Endothelial cell of umbilical vein (primary cell): ENCODE measurements at regions not wholly inside any gene's neighbourhood (a gene's known extent, or its start where the extent isn't known, plus 50 kb on each side); places are given as distances from the start of the nearest gene placed in this dataset.

Source experiments
- BruUV-seq: library from RNA; stranded (reverse); fragments of 400-500 nt; replicated peaks from 2 replicates; lab custom pipeline; 2021; lab: Mats Ljungman, UMichigan
- CTCF ChIA-PET: fragments of 300-600, 350-600 bp; sonication (Branson Sonifier 250); formaldehyde crosslinking; loops from one replicate; lab custom pipeline; 2021; ENCODE audit warnings: antibody characterized with exemption, inconsistent platforms; lab: Charles Lee
- POLR2A ChIA-PET: fragments of 300-600, 350-600 bp; sonication (Branson Sonifier 250); formaldehyde crosslinking; loops from one replicate; lab custom pipeline; 2021; ENCODE audit warnings: antibody characterized with exemption, inconsistent platforms; lab: Charles Lee
- DNase-seq: peaks from one replicate; pipeline ENCODE4 v3.0.0-alpha.2; 2011; ENCODE audit warnings: low read depth, low spot score
- FAIRE-seq: peaks from 2 replicates; lab custom pipeline; 2011; peaks lifted over from hg19 to GRCh38; lab: Jason Lieb, UNC
- H2AFZ ChIP-seq: 2 replicates; pipeline ENCODE4 v1.6.0; 2012; ENCODE audit warnings: low read depth, low read length, control low read depth, inconsistent platforms
- H3K27ac ChIP-seq: 2 replicates; pipeline ENCODE4 v1.5.1; 2011; ENCODE audit warnings: low read depth, mild to moderate bottlenecking, control low read depth, low read length, moderate library complexity; ENCODE audit not compliant: insufficient read depth
- H3K27me3 ChIP-seq, 2 experiments: 2 replicates each; pipeline versions ENCODE4 v1.6.0 to v1.6.1; 2011; ENCODE audit warnings: low read length in 2 of 2, mixed read lengths in 1 of 2; ENCODE audit not compliant: control insufficient read depth in 2 of 2, insufficient read depth in 2 of 2
- H3K36me3 ChIP-seq, 2 experiments: 2 replicates in 1 of 2; 3 replicates in 1 of 2; pipeline ENCODE4 v1.5.1; 2011; ENCODE audit warnings: low read length in 2 of 2, mild to moderate bottlenecking in 1 of 2, moderate library complexity in 1 of 2; ENCODE audit not compliant: control insufficient read depth in 2 of 2, insufficient read depth in 2 of 2; ENCODE audit errors: extremely low read depth in 1 of 2
- H3K4me1 ChIP-seq: 3 replicates; pipeline ENCODE4 v1.5.1; 2011; ENCODE audit warnings: mild to moderate bottlenecking, low read length; ENCODE audit not compliant: control insufficient read depth, insufficient read depth; ENCODE audit errors: extremely low read depth
- H3K4me2 ChIP-seq: 2 replicates; pipeline ENCODE4 v1.6.1; 2011; ENCODE audit warnings: low read length, control low read depth, mixed read lengths; ENCODE audit not compliant: insufficient read depth
- H3K4me3 ChIP-seq, 3 experiments: fragments of 200-600 bp in 1 of 3; sonication (generic), shearing (Covaris generic) in 1 of 3; replicated peaks in 1 of 3; 2 replicates each; pipeline ENCODE4 v1.5.1; 2011 to 2016; ENCODE audit warnings: control low read depth in 3 of 3, low read length in 3 of 3, mild to moderate bottlenecking in 2 of 3, inconsistent platforms in 1 of 3, low read depth in 1 of 3, moderate library complexity in 1 of 3; ENCODE audit not compliant: insufficient read depth in 1 of 3
- H3K79me2 ChIP-seq: 2 replicates; pipeline ENCODE4 v1.6.0; 2012; ENCODE audit warnings: low read length, inconsistent platforms; ENCODE audit not compliant: control insufficient read depth, insufficient read depth
- H3K9ac ChIP-seq: replicated peaks from 2 replicates; pipeline ENCODE3; 2011; ENCODE audit warnings: low read length, control low read depth; ENCODE audit not compliant: insufficient read depth; ENCODE audit errors: extremely low read depth
- H3K9me1 ChIP-seq: replicated peaks from 3 replicates; pipeline ENCODE4 v1.6.0; 2011; ENCODE audit warnings: mild to moderate bottlenecking, low read length; ENCODE audit not compliant: control insufficient read depth, insufficient read depth; ENCODE audit errors: extremely low read depth
- H3K9me3 ChIP-seq: replicated peaks from 2 replicates; pipeline ENCODE4 v1.5.1; 2012; ENCODE audit warnings: low read length, inconsistent platforms; ENCODE audit not compliant: control insufficient read depth, insufficient read depth
- H4K20me1 ChIP-seq: replicated peaks from 2 replicates; pipeline ENCODE3; 2011; ENCODE audit warnings: mild to moderate bottlenecking, low read length; ENCODE audit not compliant: control insufficient read depth, insufficient read depth; ENCODE audit errors: extremely low read depth
- CTCF ChIP-seq, 2 donors: IDR thresholded peaks; 1 replicate in 1 of 2; 2 replicates in 1 of 2; pipeline ENCODE4 v1.5.1; 2011; ENCODE audit warnings: low read length in 2 of 2, mild to moderate bottlenecking in 2 of 2, moderate library complexity in 2 of 2, control low read depth in 1 of 2, inconsistent platforms in 1 of 2, low read depth in 1 of 2; ENCODE audit not compliant: insufficient read depth in 1 of 2; ENCODE audit errors: extremely low read depth in 1 of 2
- EZH2 ChIP-seq: IDR thresholded peaks from 2 replicates; pipeline ENCODE4 v1.6.1; 2012; ENCODE audit warnings: borderline replicate concordance, low read depth, mild to moderate bottlenecking, moderate library complexity, low read length, inconsistent platforms; ENCODE audit not compliant: severe bottlenecking
- FOS ChIP-seq: IDR thresholded peaks from 2 replicates; pipeline ENCODE4 v1.6.1; 2011; ENCODE audit warnings: mild to moderate bottlenecking, low read length, moderate library complexity, borderline replicate concordance; ENCODE audit not compliant: insufficient read depth
- GATA2 ChIP-seq: IDR thresholded peaks from 2 replicates; pipeline ENCODE4 v1.7.0; 2011; ENCODE audit warnings: low read depth, mild to moderate bottlenecking, moderate library complexity, mixed read lengths, low read length; ENCODE audit not compliant: insufficient read length, insufficient read depth
- JUN ChIP-seq: IDR thresholded peaks from 2 replicates; pipeline ENCODE4 v1.6.1; 2011; ENCODE audit warnings: borderline replicate concordance, low read depth; ENCODE audit not compliant: insufficient read length, insufficient read depth
- MAX ChIP-seq: IDR thresholded peaks from 2 replicates; pipeline ENCODE4 v1.6.1; 2011; ENCODE audit not compliant: insufficient read depth, insufficient read length
- MYC ChIP-seq: IDR thresholded peaks from one replicate; pipeline ENCODE4 v1.6.1; 2011; ENCODE audit warnings: mild to moderate bottlenecking, low read depth, low read length
- POLR2A ChIP-seq: IDR thresholded peaks from 2 replicates; pipeline ENCODE4 v1.6.1; 2012; ENCODE audit warnings: low read depth, mild to moderate bottlenecking, control low read depth, low read length
- POLR2AphosphoS5 ChIP-seq: IDR thresholded peaks from 2 replicates; pipeline ENCODE4 v1.6.1; 2012; ENCODE audit warnings: low read depth, mild to moderate bottlenecking, control low read depth, low read length, moderate library complexity; ENCODE audit not compliant: insufficient read depth
- dilution Hi-C: fragments of 300-500 bp; cut with MboI; formaldehyde crosslinking; loops from one replicate; pipeline ENCODE4 v1.15.0; 2019; ENCODE audit warnings: low sequenced_read_pairs; ENCODE audit not compliant: extremely low pct_ligation_motif_present
- intact Hi-C: fragments of 100-400 bp; cut with micrococcal nuclease; formaldehyde crosslinking; loops from one replicate; pipeline ENCODE4 v1.10.0; 2022

GRCh38 chr11:37843603-37844002 is 1245.6 kb upstream of the RAG2 start:
- intact Hi-C loops (no loop called here), dilution Hi-C loops (no loop called here)
- Histone ChIP-seq H3K79me2 (no peaks in the 10 kb centered on the region), H2AFZ (no peak overlapping the region), H4K20me1 (no peaks in the 10 kb centered on the region), H3K9ac (no peak overlapping the region), H3K9me3 (no peaks in the 10 kb centered on the region), H3K36me3 (no peaks in the 10 kb centered on the region), H3K9me1 (no peaks in the 10 kb centered on the region), H3K4me3 (no peak overlapping the region), H3K27me3 (no peaks in the 10 kb centered on the region), H3K27ac (no peak overlapping the region), H3K4me2 (no peak overlapping the region), H3K4me1 (no peaks in the 10 kb centered on the region)
- no peak for FAIRE-seq
- CTCF ChIA-PET: interaction anchor here (0.7 kb wide), 1 partner anchor 221 kb away, joined by 3 read pairs; no protein-coding TSS in a partner anchor
- POLR2A ChIA-PET: no interaction called here
- no TSS peak for BruUV-seq
- no peak for DNase-seq
- TF ChIP-seq POLR2AphosphoS5 (no peak), CTCF (IDR thresholded peaks at IDR 0.05; ENCODE audit: extremely low read depth in 1 of 2, insufficient read depth in 1 of 2, low read depth in 1 of 2, low read length in 2 of 2) (no peak), FOS (no peak), EZH2 (no peak), POLR2A (no peak), MAX (no peak), JUN (no peak), GATA2 (no peak), MYC (no peak)
